H9 (cell line): ENCODE measurements at regions not wholly inside any gene's neighbourhood (a gene's known extent, or its start where the extent isn't known, plus 50 kb on each side); places are given as distances from the start of the nearest gene placed in this dataset.

Experiments
- DNase-seq: peaks from one replicate; pipeline ENCODE4 v3.0.0-alpha.2; 2017
- H2AFZ ChIP-seq: one replicate; pipeline ENCODE4 v1.6.1; 2013; ENCODE audit warnings: mild to moderate bottlenecking, low read length, control low read depth, moderate library complexity
- H2AK5ac ChIP-seq: 2 replicates; pipeline ENCODE4 v1.6.1; 2013; ENCODE audit warnings: low read length, control low read depth, mixed read lengths; ENCODE audit not compliant: insufficient read length
- H2BK120ac ChIP-seq: one replicate; pipeline ENCODE4 v1.6.1; 2013; ENCODE audit warnings: low read depth, mild to moderate bottlenecking, low read length, control low read depth, inconsistent platforms; ENCODE audit not compliant: poor library complexity, severe bottlenecking
- H2BK12ac ChIP-seq: 2 replicates; pipeline ENCODE4 v1.6.1; 2013; ENCODE audit warnings: low read length, control low read depth, mixed read lengths, low read depth; ENCODE audit not compliant: insufficient read length
- H2BK15ac ChIP-seq: 2 replicates; pipeline ENCODE4 v1.6.1; 2013; ENCODE audit warnings: low read depth, low read length, control low read depth
- H2BK20ac ChIP-seq: one replicate; pipeline ENCODE4 v1.6.1; 2013; ENCODE audit warnings: low read depth, mild to moderate bottlenecking, low read length, control low read depth, inconsistent platforms; ENCODE audit not compliant: poor library complexity, severe bottlenecking
- H2BK5ac ChIP-seq: 2 replicates; pipeline ENCODE4 v1.6.1; 2013; ENCODE audit warnings: low read length, control low read depth, mixed read lengths; ENCODE audit not compliant: insufficient read length
- H3K14ac ChIP-seq: 2 replicates; pipeline ENCODE4 v1.6.1; 2013; ENCODE audit warnings: low read length, control low read depth; ENCODE audit not compliant: insufficient read depth
- H3K18ac ChIP-seq: 2 replicates; pipeline ENCODE4 v1.6.1; 2013; ENCODE audit warnings: low read depth, mild to moderate bottlenecking, mixed read lengths, low read length, control low read depth; ENCODE audit not compliant: insufficient read length
- H3K23ac ChIP-seq: 2 replicates; pipeline ENCODE4 v1.6.1; 2013; ENCODE audit warnings: low read length, control low read depth, mixed read lengths, low read depth; ENCODE audit not compliant: insufficient read length
- H3K23me2 ChIP-seq: 2 replicates; pipeline ENCODE4 v1.6.1; 2013; ENCODE audit warnings: low read depth, mild to moderate bottlenecking, mixed read lengths, low read length, control low read depth; ENCODE audit not compliant: insufficient read length, poor library complexity, severe bottlenecking
- H3K27ac ChIP-seq: 2 replicates; pipeline ENCODE4 v1.5.1; 2013; ENCODE audit warnings: low read length, control low read depth, mixed read lengths, low read depth; ENCODE audit not compliant: insufficient read length
- H3K27me3 ChIP-seq: 2 replicates; pipeline ENCODE4 v1.6.1; 2013; ENCODE audit warnings: low read length, control low read depth, inconsistent platforms; ENCODE audit not compliant: insufficient read depth
- H3K4ac ChIP-seq: 2 replicates; pipeline ENCODE4 v1.6.1; 2013; ENCODE audit warnings: low read depth, mild to moderate bottlenecking, control low read depth, inconsistent platforms, low read length, moderate library complexity
- H3K4me1 ChIP-seq: 2 replicates; pipeline ENCODE4 v1.6.1; 2013; ENCODE audit warnings: low read length, control low read depth, inconsistent platforms; ENCODE audit not compliant: insufficient read depth
- H3K4me2 ChIP-seq: 2 replicates; pipeline ENCODE4 v1.6.1; 2013; ENCODE audit warnings: low read length, control low read depth, mixed read lengths; ENCODE audit not compliant: insufficient read length, insufficient read depth
- H3K56ac ChIP-seq: 2 replicates; pipeline ENCODE4 v1.6.1; 2013; ENCODE audit warnings: low read depth, mild to moderate bottlenecking, mixed read lengths, low read length, control low read depth; ENCODE audit not compliant: insufficient read length
- H3K79me1 ChIP-seq: 2 replicates; pipeline ENCODE4 v1.6.1; 2013; ENCODE audit warnings: low read depth, mild to moderate bottlenecking, moderate library complexity, low read length, control low read depth, inconsistent platforms; ENCODE audit not compliant: insufficient read depth, poor library complexity, severe bottlenecking
- H3K79me2 ChIP-seq: 2 replicates; pipeline ENCODE4 v1.6.1; 2013; ENCODE audit warnings: low read length, control low read depth, inconsistent platforms; ENCODE audit not compliant: insufficient read depth
- H3K9ac ChIP-seq: 2 replicates; pipeline ENCODE4 v1.6.1; 2013; ENCODE audit warnings: low read length, control low read depth, mixed read lengths; ENCODE audit not compliant: insufficient read length; ENCODE audit errors: extremely low read depth
- H3K9me3 ChIP-seq: one replicate; pipeline ENCODE4 v1.6.1; 2013; ENCODE audit warnings: low read depth, low read length, inconsistent platforms; ENCODE audit not compliant: control insufficient read depth
- H3T11ph ChIP-seq: one replicate; pipeline ENCODE4 v1.6.1; 2013; ENCODE audit warnings: mild to moderate bottlenecking, low read length, control low read depth, inconsistent platforms
- H4K20me1 ChIP-seq: one replicate; pipeline ENCODE4 v1.6.1; 2013; ENCODE audit not compliant: control insufficient read depth, insufficient read length, insufficient read depth
- H4K5ac ChIP-seq: 2 replicates; pipeline ENCODE4 v1.6.1; 2013; ENCODE audit warnings: low read depth, mild to moderate bottlenecking, mixed read lengths, low read length, control low read depth; ENCODE audit not compliant: insufficient read length
- H4K8ac ChIP-seq: replicated peaks from 2 replicates; pipeline ENCODE4 v1.6.1; 2013; ENCODE audit warnings: low read length, control low read depth, mixed read lengths, low read depth; ENCODE audit not compliant: insufficient read length
- H4K91ac ChIP-seq: 2 replicates; pipeline ENCODE4 v1.6.1; 2013; ENCODE audit warnings: low read depth, mild to moderate bottlenecking, moderate library complexity, mixed read lengths, low read length, control low read depth; ENCODE audit not compliant: insufficient read length
- H3K27ac Mint-ChIP-seq, 3 experiments: 2 replicates in 2 of 3; 3 replicates in 1 of 3; pipeline ENCODE4 v1.8.0; 2020 to 2021; ENCODE audit warnings: mixed read lengths in 3 of 3, mild to moderate bottlenecking in 1 of 3, moderate library complexity in 1 of 3
- H3K27me3 Mint-ChIP-seq: 2 replicates; pipeline ENCODE4 v1.8.0; 2021; ENCODE audit warnings: low read depth, mild to moderate bottlenecking, moderate library complexity, mixed read lengths
- H3K36me3 Mint-ChIP-seq, 3 experiments: 2 replicates in 2 of 3; 3 replicates in 1 of 3; pipeline ENCODE4 v1.8.0; 2020 to 2021; ENCODE audit warnings: low read depth in 3 of 3, mixed read lengths in 3 of 3; ENCODE audit not compliant: insufficient read depth in 1 of 3
- H3K4me1 Mint-ChIP-seq, 2 experiments: 2 replicates each; pipeline ENCODE4 v1.8.0; 2020; ENCODE audit warnings: mixed read lengths in 2 of 2
- H3K4me3 Mint-ChIP-seq, 2 experiments: 2 replicates in 1 of 2; 3 replicates in 1 of 2; pipeline ENCODE4 v1.8.0; 2020 to 2021; ENCODE audit warnings: mild to moderate bottlenecking in 2 of 2, mixed read lengths in 2 of 2, moderate library complexity in 1 of 2
- H3K9me3 Mint-ChIP-seq, 2 experiments: 2 replicates in 1 of 2; 3 replicates in 1 of 2; pipeline ENCODE4 v1.8.0; 2020; ENCODE audit warnings: mild to moderate bottlenecking in 2 of 2, mixed read lengths in 2 of 2, moderate library complexity in 1 of 2
- WGBS: extraction: QIAGEN DNeasy Blood & Tissue Kit; methylation state at CpG from one replicate; pipeline ENCODE4 v1.1.7; 2013; ENCODE audit warnings: missing lambda C conversion rate, low lambda C conversion rate, mixed read lengths; ENCODE audit not compliant: insufficient read length; ENCODE audit errors: extremely low coverage; 5-methylcytosine and 5-hydroxymethylcytosine counted together
- TF ChIP-seq, protein P1 (sequence below): fragments of 200-600 bp; sonication (generic); conservative IDR thresholded peaks from 3 replicates; pipeline ENCODE4 v1.8.0; 2021; ENCODE audit warnings: antibody characterized with exemption, mild to moderate bottlenecking

DNA sequence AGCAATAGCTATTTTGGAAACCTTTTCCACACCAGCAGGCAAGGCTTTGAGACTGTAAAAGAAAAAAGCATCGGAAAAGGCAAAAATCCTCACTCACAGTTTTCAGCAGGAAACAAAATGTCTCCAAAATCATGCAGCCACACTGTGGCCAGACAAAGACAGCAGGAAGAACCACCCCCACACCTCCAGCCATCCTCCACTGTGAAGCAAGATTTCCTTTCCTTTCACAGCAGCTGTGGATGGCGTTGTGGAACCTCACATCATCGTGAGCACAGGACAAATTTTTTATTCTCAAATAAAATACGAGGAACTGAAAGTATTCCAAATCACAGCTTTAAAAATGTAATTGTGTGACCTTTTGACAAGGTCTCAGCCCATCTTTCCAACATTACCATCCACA, 351.7 kb upstream of the NOCT start:
- no peak overlapping the region for H3K56ac ChIP-seq
- no peak overlapping the region for H3K9ac ChIP-seq
- no peak overlapping the region for H2BK15ac ChIP-seq
- H3K36me3 Mint-ChIP-seq: peaks cover 0 to 4% (median 0%) of the 10 kb centered on the region in 3 experiments; a peak in 3 of 7 replicates
- H3K27ac ChIP-seq: no peak overlapping the region
- H3K23me2 ChIP-seq: peaks cover 5% of the 10 kb centered on the region
- no peak overlapping the region for H2AFZ ChIP-seq
- no peak overlapping the region for H3K18ac ChIP-seq
- H3K14ac ChIP-seq: no peak overlapping the region
- no peaks in the 10 kb centered on the region for H3K79me2 ChIP-seq
- H3K27me3 Mint-ChIP-seq: peaks cover 8% of the 10 kb centered on the region
- peaks cover 15% of the 10 kb centered on the region for H3K4me1 ChIP-seq
- H3K4me1 Mint-ChIP-seq: peaks cover 24 to 31% of the 10 kb centered on the region in 2 experiments
- H3T11ph ChIP-seq: no peak overlapping the region
- H3K4ac ChIP-seq: no peak overlapping the region
- no peak overlapping the region for H3K23ac ChIP-seq
- no peak overlapping the region for H2BK12ac ChIP-seq
- no peak for DNase-seq
- no peak overlapping the region for H3K27ac Mint-ChIP-seq
- no peaks in the 10 kb centered on the region for H3K9me3 ChIP-seq
- H4K91ac ChIP-seq: no peak overlapping the region
- H3K4me3 Mint-ChIP-seq: no peak overlapping the region
- H4K8ac ChIP-seq: no peak overlapping the region
- TF ChIP-seq, protein P1, sequence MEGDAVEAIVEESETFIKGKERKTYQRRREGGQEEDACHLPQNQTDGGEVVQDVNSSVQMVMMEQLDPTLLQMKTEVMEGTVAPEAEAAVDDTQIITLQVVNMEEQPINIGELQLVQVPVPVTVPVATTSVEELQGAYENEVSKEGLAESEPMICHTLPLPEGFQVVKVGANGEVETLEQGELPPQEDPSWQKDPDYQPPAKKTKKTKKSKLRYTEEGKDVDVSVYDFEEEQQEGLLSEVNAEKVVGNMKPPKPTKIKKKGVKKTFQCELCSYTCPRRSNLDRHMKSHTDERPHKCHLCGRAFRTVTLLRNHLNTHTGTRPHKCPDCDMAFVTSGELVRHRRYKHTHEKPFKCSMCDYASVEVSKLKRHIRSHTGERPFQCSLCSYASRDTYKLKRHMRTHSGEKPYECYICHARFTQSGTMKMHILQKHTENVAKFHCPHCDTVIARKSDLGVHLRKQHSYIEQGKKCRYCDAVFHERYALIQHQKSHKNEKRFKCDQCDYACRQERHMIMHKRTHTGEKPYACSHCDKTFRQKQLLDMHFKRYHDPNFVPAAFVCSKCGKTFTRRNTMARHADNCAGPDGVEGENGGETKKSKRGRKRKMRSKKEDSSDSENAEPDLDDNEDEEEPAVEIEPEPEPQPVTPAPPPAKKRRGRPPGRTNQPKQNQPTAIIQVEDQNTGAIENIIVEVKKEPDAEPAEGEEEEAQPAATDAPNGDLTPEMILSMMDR: no peak
- no peaks in the 10 kb centered on the region for H3K27me3 ChIP-seq
- no peaks in the 10 kb centered on the region for H3K79me1 ChIP-seq
- H2BK5ac ChIP-seq: no peak overlapping the region
- H3K4me2 ChIP-seq: no peak overlapping the region
- no CpG with 5 or more reads among the region's 4 CpGs for WGBS
- H3K9me3 Mint-ChIP-seq: no peaks in the 10 kb centered on the region; a peak in 1 of 5 replicates
- H4K5ac ChIP-seq: no peak overlapping the region
- no peaks in the 10 kb centered on the region for H4K20me1 ChIP-seq
- no peak overlapping the region for H2BK20ac ChIP-seq
- H2BK120ac ChIP-seq: no peak overlapping the region
- no peak overlapping the region for H2AK5ac ChIP-seq
